ENCODE measurements at regions not wholly inside any gene's neighbourhood (a gene's known extent, or its start where the extent isn't known, plus 50 kb on each side); places are given as distances from the start of the nearest gene placed in this dataset.

DNA sequence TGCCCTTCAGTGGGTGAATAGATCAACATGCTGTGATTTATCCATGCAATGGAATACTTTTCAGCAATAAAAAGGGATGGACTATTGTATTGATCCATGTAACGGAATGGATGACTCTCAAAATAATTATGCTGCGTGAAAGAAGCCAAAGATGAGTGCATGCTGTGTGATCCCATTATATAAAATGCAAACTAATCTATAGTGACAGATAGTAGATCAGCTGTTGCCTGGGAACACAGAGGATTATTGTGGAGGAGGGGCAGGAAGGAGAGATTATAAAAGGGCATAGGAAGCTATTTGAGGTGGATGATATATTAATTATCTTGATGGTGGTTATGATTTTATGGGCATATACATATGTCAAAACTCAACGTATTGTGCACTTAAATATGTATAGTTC, 55.5 kb upstream of the ADAM23 start:
- Histone ChIP-seq H3K4me3 (no peak overlapping the region), H2AFZ (no peak overlapping the region), H3K27ac (ENCODE audit: low read depth) (no peak overlapping the region), H3K79me2 (replicated peaks; ENCODE audit: insufficient read depth) (no peaks in the 10 kb centered on the region), H3K36me3 (ENCODE audit: insufficient read depth) (no peaks in the 10 kb centered on the region), H3K9me2 (ENCODE audit: insufficient read depth) (no peaks in the 10 kb centered on the region), H3K4me1 (ENCODE audit: insufficient read depth) (no peaks in the 10 kb centered on the region), H3K4me2 (no peak overlapping the region), H3K27me3 (ENCODE audit: insufficient read depth) (no peaks in the 10 kb centered on the region), H4K20me1 (replicated peaks; ENCODE audit: insufficient read depth) (no peaks in the 10 kb centered on the region), H3F3A (replicated peaks; ENCODE audit: low read depth) (no peaks in the 10 kb centered on the region)
- Mint-ChIP-seq H3K27me3 (ENCODE audit: insufficient read depth, low read depth, poor library complexity) (no peaks in the 10 kb centered on the region), H3K4me3 (no peak overlapping the region), H3K4me1 (no peaks in the 10 kb centered on the region), H3K36me3 (ENCODE audit: low read depth) (peaks cover 4% of the 10 kb centered on the region; the same call in 2 of the 3 replicates), H3K9me3 (peaks cover 6% of the 10 kb centered on the region; the same call in 2 of the 3 replicates), H3K27ac (no peak overlapping the region)
- TF ChIP-seq ZNF114 (CRISPR knock-in tag; IDR thresholded peaks at IDR 0.05), result no peak
- TF ChIP-seq, protein P1, sequence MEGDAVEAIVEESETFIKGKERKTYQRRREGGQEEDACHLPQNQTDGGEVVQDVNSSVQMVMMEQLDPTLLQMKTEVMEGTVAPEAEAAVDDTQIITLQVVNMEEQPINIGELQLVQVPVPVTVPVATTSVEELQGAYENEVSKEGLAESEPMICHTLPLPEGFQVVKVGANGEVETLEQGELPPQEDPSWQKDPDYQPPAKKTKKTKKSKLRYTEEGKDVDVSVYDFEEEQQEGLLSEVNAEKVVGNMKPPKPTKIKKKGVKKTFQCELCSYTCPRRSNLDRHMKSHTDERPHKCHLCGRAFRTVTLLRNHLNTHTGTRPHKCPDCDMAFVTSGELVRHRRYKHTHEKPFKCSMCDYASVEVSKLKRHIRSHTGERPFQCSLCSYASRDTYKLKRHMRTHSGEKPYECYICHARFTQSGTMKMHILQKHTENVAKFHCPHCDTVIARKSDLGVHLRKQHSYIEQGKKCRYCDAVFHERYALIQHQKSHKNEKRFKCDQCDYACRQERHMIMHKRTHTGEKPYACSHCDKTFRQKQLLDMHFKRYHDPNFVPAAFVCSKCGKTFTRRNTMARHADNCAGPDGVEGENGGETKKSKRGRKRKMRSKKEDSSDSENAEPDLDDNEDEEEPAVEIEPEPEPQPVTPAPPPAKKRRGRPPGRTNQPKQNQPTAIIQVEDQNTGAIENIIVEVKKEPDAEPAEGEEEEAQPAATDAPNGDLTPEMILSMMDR (conservative IDR thresholded peaks at IDR 0.05; ENCODE audit: low read depth in 2 of 2), result no peak
- TF ChIP-seq STAT1 (IDR thresholded peaks at IDR 0.05; ENCODE audit: unreplicated experiment), result no peak
- TF ChIP-seq NANOG (IDR thresholded peaks at IDR 0.05; ENCODE audit: borderline replicate concordance), result no peak
- TF ChIP-seq, protein P2, sequence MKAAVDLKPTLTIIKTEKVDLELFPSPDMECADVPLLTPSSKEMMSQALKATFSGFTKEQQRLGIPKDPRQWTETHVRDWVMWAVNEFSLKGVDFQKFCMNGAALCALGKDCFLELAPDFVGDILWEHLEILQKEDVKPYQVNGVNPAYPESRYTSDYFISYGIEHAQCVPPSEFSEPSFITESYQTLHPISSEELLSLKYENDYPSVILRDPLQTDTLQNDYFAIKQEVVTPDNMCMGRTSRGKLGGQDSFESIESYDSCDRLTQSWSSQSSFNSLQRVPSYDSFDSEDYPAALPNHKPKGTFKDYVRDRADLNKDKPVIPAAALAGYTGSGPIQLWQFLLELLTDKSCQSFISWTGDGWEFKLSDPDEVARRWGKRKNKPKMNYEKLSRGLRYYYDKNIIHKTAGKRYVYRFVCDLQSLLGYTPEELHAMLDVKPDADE (IDR thresholded peaks at IDR 0.05), result no peak
- no peak for TF ChIP-seq POLR2AphosphoS5 (IDR thresholded peaks at IDR 0.05; ENCODE audit: low read depth)
- no peak for TF ChIP-seq JUNB (IDR thresholded peaks at IDR 0.05; ENCODE audit: unreplicated experiment)
- TF ChIP-seq EZH2 (IDR thresholded peaks at IDR 0.05; ENCODE audit: low read depth, unreplicated experiment), result no peak
- ATAC-seq, result no peak
- DNase-seq (ENCODE audit: low spot score), result no peak

- ATAC-seq (no peak), DNase-seq (ENCODE audit: low spot score) (no peak)
- no peak overlapping the region for H3K4me3 ChIP-seq
- H3K4me1 Mint-ChIP-seq, result no peaks in the 10 kb centered on the region
- TF ChIP-seq ZNF114 (CRISPR knock-in tag; IDR thresholded peaks at IDR 0.05) (no peak), CREB1 (CRISPR knock-in tag; IDR thresholded peaks at IDR 0.05; ENCODE audit: low read depth) (no peak), JUNB (IDR thresholded peaks at IDR 0.05; ENCODE audit: unreplicated experiment) (no peak), REST (IDR thresholded peaks at IDR 0.05; ENCODE audit: unreplicated experiment) (no peak)
- TF ChIP-seq, protein P2 (IDR thresholded peaks at IDR 0.05), result no peak
- TF ChIP-seq, protein P1 (conservative IDR thresholded peaks at IDR 0.05; ENCODE audit: low read depth in 2 of 2), result no peak
- no peaks in the 10 kb centered on the region for H3K27me3 Mint-ChIP-seq (ENCODE audit: insufficient read depth, low read depth, poor library complexity)
- no peaks in the 10 kb centered on the region for H3K4me1 ChIP-seq (ENCODE audit: insufficient read depth)
- no peaks in the 10 kb centered on the region for H3F3A ChIP-seq (replicated peaks; ENCODE audit: low read depth)
- H3K27me3 ChIP-seq (ENCODE audit: insufficient read depth), result no peaks in the 10 kb centered on the region
- H4K20me1 ChIP-seq (replicated peaks; ENCODE audit: insufficient read depth), result no peaks in the 10 kb centered on the region
- H3K36me3 ChIP-seq (ENCODE audit: insufficient read depth), result no peaks in the 10 kb centered on the region
- no peaks in the 10 kb centered on the region for H3K79me2 ChIP-seq (replicated peaks; ENCODE audit: insufficient read depth)
- H3K9me3 Mint-ChIP-seq, result peaks cover 11% of the 10 kb centered on the region
- no peak overlapping the region for H3K4me3 Mint-ChIP-seq
- H3K36me3 Mint-ChIP-seq (ENCODE audit: low read depth), result peaks cover 5% of the 10 kb centered on the region
- H2AFZ ChIP-seq, result no peak overlapping the region
- H3K27ac Mint-ChIP-seq, result no peak overlapping the region
- no peak overlapping the region for H3K27ac ChIP-seq (ENCODE audit: low read depth)
- no peaks in the 10 kb centered on the region for H3K9me2 ChIP-seq (ENCODE audit: insufficient read depth)
- no peak overlapping the region for H3K4me2 ChIP-seq
These were observed 54.6 kb upstream of the ADAM23 start for GRCh38 chr2:206388698-206389097.

Data from GM23338 (cell line).